HG02763 (cell line): ENCODE measurements at regions not wholly inside any gene's neighbourhood (a gene's known extent, or its start where the extent isn't known, plus 50 kb on each side); places are given as distances from the start of the nearest gene placed in this dataset.

Experiments
- ATAC-seq: cut with Tn5 transposase; IDR thresholded peaks from one replicate; pipeline ENCODE4 v1.9.1; 2021; ENCODE audit warnings: mild to moderate bottlenecking, moderate library complexity; ENCODE audit not compliant: unreplicated experiment

DNA sequence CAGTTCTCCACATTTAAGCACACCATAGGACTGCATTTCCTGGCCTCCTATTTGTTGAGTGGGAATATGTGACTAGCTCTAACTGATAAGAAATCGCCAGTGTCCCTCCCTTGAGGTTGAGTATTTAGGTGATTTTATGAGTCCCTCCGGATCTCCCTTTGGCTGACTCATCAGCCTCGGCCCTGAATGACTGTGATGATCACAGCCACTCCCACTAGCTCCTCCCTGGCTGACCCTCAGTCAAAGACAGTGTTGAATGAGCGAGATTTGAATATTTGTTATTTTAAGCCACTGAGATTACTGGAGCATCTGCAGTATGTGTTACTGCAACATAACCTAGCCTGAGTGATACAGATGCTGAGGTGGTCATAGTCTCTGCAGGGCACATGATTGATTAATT is 515.3 kb downstream of the EPHB1 start:
- peak; percentile 38 for ATAC-seq

DNA sequence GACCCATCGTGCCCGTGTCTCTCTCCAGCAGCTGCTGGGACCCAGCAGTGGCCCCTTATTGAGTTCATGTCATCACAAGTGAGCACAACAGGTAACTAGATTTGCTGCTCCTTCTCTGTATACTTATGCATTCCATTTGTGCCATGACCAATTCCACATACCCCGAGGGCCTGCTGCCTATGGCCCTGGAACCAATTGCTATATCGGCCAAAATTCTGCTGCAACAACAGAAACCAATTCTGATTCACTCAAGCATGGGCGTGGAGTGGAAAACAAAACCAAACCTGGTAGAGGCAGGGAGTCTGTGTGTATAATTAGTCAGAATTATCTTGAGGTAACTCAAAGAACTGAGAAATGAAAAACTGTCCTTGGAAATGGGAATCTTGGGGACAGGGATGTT is 516.6 kb downstream of the EPHB1 start:
- ATAC-seq = no peak

DNA sequence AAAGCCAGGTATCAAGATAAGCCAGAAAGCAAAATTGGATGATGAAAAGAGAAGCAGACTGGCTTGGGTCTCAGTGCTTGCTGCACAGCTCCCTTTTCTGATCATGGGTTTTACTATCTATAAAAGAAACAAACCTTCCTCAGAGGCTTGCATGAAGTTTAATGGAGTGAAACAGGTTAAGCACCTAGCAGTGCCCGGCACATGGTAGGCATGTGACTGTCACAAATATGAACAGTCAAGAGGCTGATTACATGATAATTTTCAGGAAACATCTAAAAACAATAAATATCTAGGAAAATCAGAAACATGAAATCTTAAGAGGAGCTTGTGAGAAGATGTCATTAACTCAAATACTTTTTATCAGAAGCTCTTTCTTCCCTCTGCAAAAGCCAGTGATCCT is 519.2 kb downstream of the EPHB1 start:
- no peak for ATAC-seq

GRCh38 chr3:135324301-135324700 is 529.2 kb downstream of the EPHB1 start:
- no peak for ATAC-seq

- ATAC-seq = no peak
Measured at GRCh38 chr3:135325096-135325495, 530.0 kb downstream of the EPHB1 start.

DNA sequence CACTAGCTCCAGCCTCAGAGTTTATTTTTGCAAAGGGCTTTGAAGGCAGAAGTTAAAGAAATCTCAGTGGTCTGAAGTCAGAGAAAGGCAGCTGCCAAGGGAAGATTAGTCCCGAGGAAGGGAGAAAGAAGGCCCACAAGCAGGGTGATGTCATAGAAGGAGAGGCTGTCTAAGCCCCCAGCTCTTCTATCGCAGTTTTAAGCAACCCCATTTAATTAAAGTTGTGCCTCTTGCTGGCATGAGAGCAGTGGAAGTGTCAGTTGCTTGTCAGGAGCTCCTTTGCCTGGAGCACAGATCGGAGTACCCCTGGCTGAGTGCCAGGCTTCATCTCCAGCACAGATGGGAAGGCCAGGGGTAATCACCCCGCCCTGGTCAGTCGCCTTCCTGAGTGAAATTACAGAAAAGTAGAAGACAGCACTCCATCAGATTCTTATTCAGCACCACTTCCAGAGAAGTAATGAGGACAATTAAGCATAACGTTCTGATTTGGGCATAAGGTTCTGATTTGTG is 530.7 kb downstream of the EPHB1 start:
- no peak for ATAC-seq

- no peak for ATAC-seq
Measured at GRCh38 chr3:135326851-135327250, 531.8 kb downstream of the EPHB1 start.

GRCh38 chr3:135328036-135328435 is 533.0 kb downstream of the EPHB1 start:
- ATAC-seq = no peak

DNA sequence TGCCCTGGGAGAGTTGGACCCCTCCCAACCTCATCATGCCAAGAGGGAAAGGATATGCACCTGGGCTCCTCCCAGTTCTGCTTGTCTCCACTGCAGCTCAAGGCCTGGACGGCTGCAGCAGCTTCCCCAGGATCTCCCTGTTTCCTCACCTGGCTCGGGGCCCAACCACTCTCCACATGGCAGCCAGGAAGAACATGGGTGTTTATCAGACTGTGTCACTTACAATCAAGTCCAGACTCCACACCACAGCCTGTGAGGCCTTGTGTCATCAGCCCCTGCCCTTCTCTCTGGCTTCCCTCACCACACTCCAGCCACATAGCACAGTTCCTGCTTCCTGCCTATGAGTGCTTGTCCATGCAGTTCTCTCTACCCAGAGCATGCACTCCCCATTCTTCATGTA is 534.4 kb downstream of the EPHB1 start:
- ATAC-seq = no peak

DNA sequence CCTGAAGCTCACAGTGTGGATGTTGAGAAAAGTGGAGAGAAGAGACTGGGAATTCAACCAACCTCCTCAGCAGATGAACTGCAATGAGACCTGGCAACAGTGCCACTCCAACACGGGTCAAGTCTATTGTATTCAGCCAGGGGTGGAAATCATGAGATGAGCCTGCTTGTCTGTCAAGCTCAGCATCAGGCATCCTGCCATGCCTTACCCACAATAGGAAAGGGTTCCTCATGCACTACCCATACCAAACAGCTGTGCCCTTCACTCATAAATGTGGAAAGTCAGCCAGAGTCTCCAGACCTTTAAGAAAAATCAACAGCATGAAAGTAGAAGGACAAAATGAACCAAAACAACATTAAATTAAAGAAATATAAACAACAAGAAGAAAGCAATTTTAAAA is 542.1 kb downstream of the EPHB1 start:
- no peak for ATAC-seq

DNA sequence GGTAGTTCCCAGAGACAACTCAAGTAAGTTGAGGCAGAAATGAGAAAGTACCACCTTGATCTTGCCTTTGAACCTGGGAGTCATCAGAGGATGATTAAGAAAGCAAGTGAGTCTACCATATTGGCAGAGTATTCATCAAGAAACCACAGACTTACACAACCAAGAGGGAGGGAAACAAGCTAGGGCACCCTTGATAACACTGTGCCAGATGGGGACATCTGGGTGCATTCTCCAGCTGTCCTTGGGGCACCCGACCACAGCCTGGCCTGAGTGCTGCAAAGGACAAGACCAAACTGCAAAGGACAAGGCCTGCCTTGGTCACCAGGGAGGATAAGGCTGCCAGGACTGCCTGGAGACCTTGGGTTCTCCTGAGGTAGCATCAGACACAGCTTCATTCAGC is 553.6 kb downstream of the EPHB1 start:
- no peak for ATAC-seq

- ATAC-seq = no peak
Measured at GRCh38 chr3:135349254-135349948, 554.3 kb downstream of the EPHB1 start.

DNA sequence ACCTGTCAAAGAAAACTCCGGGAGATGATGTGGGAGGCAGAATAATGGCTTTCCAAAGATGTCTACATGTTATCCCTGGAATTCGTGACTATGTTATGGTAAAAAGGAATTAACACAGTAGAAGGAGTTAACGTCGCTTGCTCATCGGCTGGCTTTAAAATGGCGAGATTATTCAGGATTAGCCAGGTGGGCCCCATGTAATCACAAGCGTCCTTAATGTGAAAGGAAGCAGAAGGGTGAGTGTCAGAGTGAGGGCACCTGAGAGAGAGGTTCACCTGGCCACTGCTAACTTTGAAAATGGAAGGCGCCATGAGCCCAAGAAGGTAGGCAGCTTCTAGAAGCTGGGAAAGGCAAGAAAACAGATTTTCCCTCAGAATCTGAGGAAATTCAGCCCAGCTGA is 557.2 kb downstream of the EPHB1 start:
- no peak for ATAC-seq

- ATAC-seq = no peak
Measured at GRCh38 chr3:135362889-135363288, 567.8 kb downstream of the EPHB1 start.

- no peak for ATAC-seq
Measured at GRCh38 chr3:135364676-135365075, 569.6 kb downstream of the EPHB1 start.

DNA sequence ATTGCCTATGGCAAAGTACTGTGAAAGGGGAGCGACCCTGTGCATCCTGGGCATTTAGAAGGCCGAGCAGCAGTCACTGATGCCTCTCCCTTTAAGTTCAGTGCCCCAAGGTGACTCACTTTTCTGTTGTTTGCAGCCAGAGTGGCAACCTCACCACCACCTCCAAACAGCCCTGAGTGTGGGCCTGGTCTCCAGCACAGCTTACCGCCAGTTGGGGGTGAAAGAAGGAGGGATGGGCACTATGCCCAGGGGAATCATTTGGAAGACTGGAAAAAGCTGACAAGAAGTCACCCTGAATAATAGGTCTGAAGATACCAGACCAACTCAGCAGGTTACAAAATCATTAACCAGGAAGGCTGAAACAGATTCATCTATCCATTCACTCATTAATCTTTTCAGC is 571.8 kb downstream of the EPHB1 start:
- ATAC-seq = no peak

DNA sequence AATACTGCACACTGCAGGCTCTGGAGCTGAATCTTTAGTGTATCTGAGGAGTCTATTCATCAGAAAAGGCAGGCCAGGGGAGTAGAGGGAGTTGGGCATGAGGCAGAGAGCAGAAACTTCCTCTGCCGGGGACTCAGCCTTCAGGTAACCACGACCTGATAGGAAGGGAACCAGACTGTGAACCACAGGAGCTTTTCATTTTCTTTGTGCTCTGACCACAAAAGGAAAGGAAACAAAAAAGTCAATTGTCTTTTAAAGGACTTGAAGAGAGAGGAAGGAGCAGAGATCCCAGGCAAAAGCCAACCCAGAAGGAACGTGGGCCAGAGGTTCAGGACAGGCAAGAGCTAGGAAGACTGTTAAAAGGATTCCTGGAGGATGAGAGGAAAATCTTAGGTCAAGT is 573.3 kb downstream of the EPHB1 start:
- no peak for ATAC-seq

GRCh38 chr3:135368781-135369180 is 573.7 kb downstream of the EPHB1 start:
- no peak for ATAC-seq

DNA sequence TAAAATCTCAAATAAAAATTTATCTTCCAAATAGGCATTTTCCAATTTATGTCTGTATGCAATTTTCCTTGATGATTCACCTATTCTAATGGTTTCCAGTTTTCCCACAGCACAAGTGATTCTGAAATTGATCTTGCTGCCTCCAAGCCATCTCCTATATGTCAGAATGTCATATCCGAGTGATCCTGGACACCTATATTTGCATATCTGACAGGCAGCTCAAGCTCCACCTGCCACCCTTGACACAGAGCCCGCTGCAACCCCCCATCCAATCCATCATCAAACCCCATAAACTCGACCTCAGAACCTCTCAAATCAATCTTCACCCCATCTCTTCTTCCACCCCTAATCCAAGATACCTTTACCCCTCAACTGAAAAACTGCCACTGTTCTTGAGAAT is 579.5 kb downstream of the EPHB1 start:
- no peak for ATAC-seq

GRCh38 chr3:135382188-135382587 is 583.3 kb upstream of the PPP2R3A start:
- ATAC-seq = no peak

- no peak for ATAC-seq
Measured at GRCh38 chr3:135382621-135383020, 582.9 kb upstream of the PPP2R3A start.

- ATAC-seq = no peak
Measured at GRCh38 chr3:135383301-135383700, 582.2 kb upstream of the PPP2R3A start.

GRCh38 chr3:135392151-135392550 is 573.4 kb upstream of the PPP2R3A start:
- no peak for ATAC-seq
